Heart right ventricle (tissue), 16 donors: ENCODE measurements at regions not wholly inside any gene's neighbourhood (a gene's known extent, or its start where the extent isn't known, plus 50 kb on each side); places are given as distances from the start of the nearest gene placed in this dataset.

Experiments
- ATAC-seq, 8 donors: fragments of 200-7000 bp; cut with Tn5 transposase; one replicate each; pipeline ENCODE4 v1.9.1; 2020; ENCODE audit warnings: mild to moderate bottlenecking in 8 of 8, moderate library complexity in 8 of 8, moderate number of reproducible peaks in 1 of 8
- DNase-seq, 2 donors: peaks; one replicate each; pipeline ENCODE4 v3.0.0-alpha.2; 2020
- H3K27ac ChIP-seq, 10 donors: fragments of 200-600 bp; sonication (generic) in 2 of 10; one replicate each; pipeline versions ENCODE4 v1.5.0 to v1.8.0; 2020 to 2022; ENCODE audit warnings: mild to moderate bottlenecking in 3 of 10
- H3K27me3 ChIP-seq, 7 donors: fragments of 200-600 bp; one replicate each; pipeline ENCODE4 v1.8.0; 2021 to 2022; ENCODE audit warnings: mild to moderate bottlenecking in 2 of 7
- H3K36me3 ChIP-seq, 9 donors: fragments of 200-600 bp; sonication (generic) in 1 of 9; one replicate each; pipeline versions ENCODE4 v1.5.0 to v1.8.0; 2020 to 2022; ENCODE audit warnings: mild to moderate bottlenecking in 2 of 9
- H3K4me1 ChIP-seq, 9 donors: fragments of 200-600 bp; sonication (generic) in 1 of 9; one replicate each; pipeline versions ENCODE4 v1.5.0 to v1.8.0; 2020 to 2022; ENCODE audit warnings: mild to moderate bottlenecking in 4 of 9
- H3K4me3 ChIP-seq, 10 donors: fragments of 200-600 bp; sonication (generic) in 2 of 10; one replicate each; pipeline versions ENCODE4 v1.5.0 to v1.8.0; 2020 to 2022; ENCODE audit warnings: mild to moderate bottlenecking in 7 of 10, moderate library complexity in 2 of 10
- H3K9me3 ChIP-seq, 11 donors: fragments of 200-600 bp in 10 of 11; sonication (generic) in 2 of 11; one replicate each; pipeline versions ENCODE4 v1.5.0 to v1.8.0; 2013 to 2022; ENCODE audit warnings: mild to moderate bottlenecking in 2 of 11, control low read depth in 1 of 11, moderate library complexity in 1 of 11
- WGBS, 2 donors: extraction: QIAGEN DNeasy Blood & Tissue Kit; methylation state at CpG; one replicate each; pipeline ENCODE4 v1.1.7; 2013; ENCODE audit warnings: inconsistent platforms in 1 of 2; 5-methylcytosine and 5-hydroxymethylcytosine counted together
- intact Hi-C, 10 donors: fragments of 100-400 bp; cut with DNase I; formaldehyde crosslinking; loops; one replicate each; pipeline versions ENCODE4 v1.11.1 to v1.14.2; 2022
- TF ChIP-seq, protein P1 (sequence below), 9 donors: fragments of 200-600 bp; sonication (generic) in 2 of 9; IDR thresholded peaks; one replicate each; pipeline versions ENCODE4 v1.5.0 to v1.8.0; 2021 to 2022; ENCODE audit warnings: antibody characterized with exemption in 9 of 9, mild to moderate bottlenecking in 5 of 9, moderate library complexity in 1 of 9
- donor health status: Arrhythmogenic right ventricular cardiomyopathy.
- donor health status: ischemic (EF 13 %, LVEDD 7.1; RV severe dilation, severe dysfunction).
- donor health status: healthy with polysubstance abuse.
- donor health status: DM: no; HTN: yes; CAD: no.
- donor health status: DM: no; HTN: no; CAD: no.
- donor health status: ischemic (EF 25% LVEDD 6.9; RV normal size, moderate dysfunction).
- donor health status: ischemic (EF 25% LVEDD 5.7; RV mildly dilated, moderate dysfunction).
- donor health status: healthy.
- donor health status: DM: yes; HTN: yes; CAD: no.
- donor health status: Ischemic cardiomyopathy.
- donor health status: ischemic (EF 35%, LVEDD 5.7; RV mildly dilated, moderate dysfunction).
- donor health status: nonischemic (EF 11% LVEDD 7.7; RV severe dilation, severe dysfunction).
- donor health status: DM: yes; HTN: yes; CAD: no.
- donor health status: PGD.
- donor health status: ischemic (EF 29% LVEDD 5.4; RV normal size, mild dysfunction).
- donor health status: nonischemic (EF 23%, LVEDD 6.1; RV moderate dilation, normal function).

DNA sequence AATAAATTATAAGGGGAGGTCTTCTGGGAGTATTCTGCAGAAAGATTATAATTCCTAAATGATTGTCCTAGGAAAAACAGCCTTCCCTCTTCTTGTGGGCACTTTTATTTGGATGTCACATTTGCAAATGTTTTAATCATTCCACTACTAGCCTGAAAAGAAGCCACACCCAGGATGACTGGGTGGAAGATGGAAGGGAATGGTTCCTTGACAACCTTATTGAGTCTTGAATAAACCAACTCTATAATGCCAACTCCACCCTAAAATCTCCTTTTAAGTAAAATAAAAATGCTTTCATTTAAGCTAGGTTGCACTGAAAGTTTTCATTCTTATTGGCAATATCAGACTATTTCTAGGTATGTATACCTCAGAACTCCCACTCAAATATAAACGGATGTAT, 494.6 kb downstream of the RFC3 start:
- ATAC-seq (no peak), DNase-seq (no peak)
- Histone ChIP-seq H3K27ac (no peak overlapping the region), H3K36me3 (no peaks in the 10 kb centered on the region), H3K9me3 (no peaks in the 10 kb centered on the region), H3K4me3 (no peak overlapping the region), H3K4me1 (no peaks in the 10 kb centered on the region), H3K27me3 (no peaks in the 10 kb centered on the region)
- intact Hi-C loops: no loop called here
- WGBS, 2 donors: 91 to 93% methylated on average over 1 of the region's 1 CpG
- TF ChIP-seq, protein P1, sequence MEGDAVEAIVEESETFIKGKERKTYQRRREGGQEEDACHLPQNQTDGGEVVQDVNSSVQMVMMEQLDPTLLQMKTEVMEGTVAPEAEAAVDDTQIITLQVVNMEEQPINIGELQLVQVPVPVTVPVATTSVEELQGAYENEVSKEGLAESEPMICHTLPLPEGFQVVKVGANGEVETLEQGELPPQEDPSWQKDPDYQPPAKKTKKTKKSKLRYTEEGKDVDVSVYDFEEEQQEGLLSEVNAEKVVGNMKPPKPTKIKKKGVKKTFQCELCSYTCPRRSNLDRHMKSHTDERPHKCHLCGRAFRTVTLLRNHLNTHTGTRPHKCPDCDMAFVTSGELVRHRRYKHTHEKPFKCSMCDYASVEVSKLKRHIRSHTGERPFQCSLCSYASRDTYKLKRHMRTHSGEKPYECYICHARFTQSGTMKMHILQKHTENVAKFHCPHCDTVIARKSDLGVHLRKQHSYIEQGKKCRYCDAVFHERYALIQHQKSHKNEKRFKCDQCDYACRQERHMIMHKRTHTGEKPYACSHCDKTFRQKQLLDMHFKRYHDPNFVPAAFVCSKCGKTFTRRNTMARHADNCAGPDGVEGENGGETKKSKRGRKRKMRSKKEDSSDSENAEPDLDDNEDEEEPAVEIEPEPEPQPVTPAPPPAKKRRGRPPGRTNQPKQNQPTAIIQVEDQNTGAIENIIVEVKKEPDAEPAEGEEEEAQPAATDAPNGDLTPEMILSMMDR (IDR thresholded peaks at IDR 0.05): no peak

- intact Hi-C loops: no loop called here
- H3K36me3 ChIP-seq: no peaks in the 10 kb centered on the region
- no peak overlapping the region for H3K27ac ChIP-seq
- TF ChIP-seq, protein P1 (IDR thresholded peaks at IDR 0.05): no peak
- no peak overlapping the region for H3K4me3 ChIP-seq
- ATAC-seq: no peak
- H3K9me3 ChIP-seq: no peaks in the 10 kb centered on the region
- 71 to 88% methylated on average over 1 of the region's 1 CpG for WGBS, 2 donors
- H3K4me1 ChIP-seq: peaks cover 0 to 12% (median 2%) of the 10 kb centered on the region in 9 donors
- H3K27me3 ChIP-seq: no peaks in the 10 kb centered on the region
- DNase-seq: no peak
Measured at GRCh38 chr13:34320084-34320483, 502.1 kb downstream of the RFC3 start.

DNA sequence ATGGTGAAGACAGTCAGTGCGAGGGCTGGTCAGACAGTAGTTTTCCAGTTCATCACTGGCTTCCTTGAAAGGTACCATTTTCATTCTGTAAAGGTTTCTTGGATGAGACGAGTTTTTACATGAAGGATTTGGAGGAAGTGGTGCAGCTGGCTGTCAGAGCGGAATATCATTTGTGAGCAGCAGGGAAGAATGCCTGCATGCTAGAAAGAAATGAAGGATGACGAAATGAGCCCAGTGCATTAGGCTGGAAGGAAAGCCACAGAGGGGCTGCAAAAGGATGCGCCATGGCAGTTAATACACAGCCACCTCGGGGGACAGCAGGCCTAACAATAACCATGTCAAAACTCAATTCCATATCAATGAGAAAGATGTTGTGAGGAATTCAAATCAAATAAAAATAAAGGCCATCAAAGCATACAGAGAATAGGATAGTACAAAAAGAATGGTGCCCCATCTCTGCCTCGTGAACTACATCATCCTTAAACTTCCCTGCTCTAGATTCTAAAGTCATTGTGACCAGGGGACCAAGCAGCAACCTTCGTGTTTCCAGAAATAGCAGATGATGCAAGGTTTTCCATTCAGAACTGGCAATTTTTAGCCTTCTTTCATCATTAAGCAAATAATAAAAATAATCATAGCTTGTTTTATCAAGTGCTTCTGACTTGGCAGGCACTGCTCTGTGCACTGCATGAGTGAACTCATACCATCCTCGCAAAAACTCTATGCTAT, 504.2 kb downstream of the RFC3 start:
- WGBS, 2 donors: 77% methylated on average over 9 of the region's 9 CpGs
- TF ChIP-seq, protein P1 (IDR thresholded peaks at IDR 0.05): no peak
- ATAC-seq (peak in 6 of 8 donors; percentile 53 to 87 (median 74)), DNase-seq (peak in 1 of 2 donors; percentile 13)
- Histone ChIP-seq H3K4me1 (peaks cover 0 to 12% (median 2%) of the 10 kb centered on the region in 9 donors), H3K4me3 (no peak overlapping the region), H3K27me3 (no peaks in the 10 kb centered on the region), H3K27ac (peak overlapping the region in 3 of 10 donors; percentile 16 to 38 (median 25)), H3K36me3 (no peaks in the 10 kb centered on the region), H3K9me3 (no peaks in the 10 kb centered on the region)
- intact Hi-C loops: no loop called here

DNA sequence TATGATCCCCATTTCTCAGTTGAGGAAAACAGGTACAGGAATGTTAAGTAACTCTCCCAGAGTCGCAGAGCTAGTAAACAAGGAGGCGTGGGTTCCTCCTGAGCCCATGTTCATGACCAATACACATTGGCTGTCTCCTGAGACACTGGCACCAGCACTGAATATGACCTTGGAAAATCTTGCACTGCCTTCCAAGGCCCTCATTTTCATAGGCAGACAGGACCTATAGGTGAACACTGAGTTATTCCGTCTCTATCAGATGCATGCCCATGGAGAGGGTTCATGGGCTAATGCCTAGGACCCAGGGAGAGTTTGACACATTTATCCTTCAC, 504.8 kb downstream of the RFC3 start:
- 76 to 82% methylated on average over 3 of the region's 3 CpGs for WGBS, 2 donors
- intact Hi-C loops: no loop called here
- Histone ChIP-seq H3K36me3 (no peaks in the 10 kb centered on the region), H3K4me3 (no peak overlapping the region), H3K4me1 (peaks cover 0 to 12% (median 2%) of the 10 kb centered on the region in 9 donors), H3K27me3 (no peaks in the 10 kb centered on the region), H3K9me3 (no peaks in the 10 kb centered on the region), H3K27ac (peak overlapping the region in 3 of 10 donors; percentile 16 to 38 (median 25))
- TF ChIP-seq, protein P1 (IDR thresholded peaks at IDR 0.05): no peak
- no peak for DNase-seq
- ATAC-seq: peak in 2 of 8 donors; percentile 27 to 55
